ENCODE measurements at regions not wholly inside any gene's neighbourhood (a gene's known extent, or its start where the extent isn't known, plus 50 kb on each side); places are given as distances from the start of the nearest gene placed in this dataset.

GRCh38 chr7:49424109-49424508 is 349.3 kb upstream of the VWC2 start:
- H3K4me3 ChIP-seq (ENCODE audit: low read depth, low read length): no peak overlapping the region
- TF ChIP-seq CTCF (IDR thresholded peaks at IDR 0.05; ENCODE audit: insufficient read depth, low read depth, low read length, missing control alignments): no peak
- DNase-seq (ENCODE audit: low read depth): no peak

GRCh38 chr7:49425277-49425818 is 348.1 kb upstream of the VWC2 start:
- no peak overlapping the region for H3K4me3 ChIP-seq (ENCODE audit: low read depth, low read length)
- TF ChIP-seq CTCF (IDR thresholded peaks at IDR 0.05; ENCODE audit: insufficient read depth, low read depth, low read length, missing control alignments): no peak
- no peak for DNase-seq (ENCODE audit: low read depth)

- H3K4me3 ChIP-seq (ENCODE audit: low read depth, low read length): no peak overlapping the region
- TF ChIP-seq CTCF (IDR thresholded peaks at IDR 0.05; ENCODE audit: insufficient read depth, low read depth, low read length, missing control alignments): no peak
- no peak for DNase-seq (ENCODE audit: low read depth)
These were observed 341.2 kb upstream of the VWC2 start for GRCh38 chr7:49432254-49432653.

- no peak overlapping the region for H3K4me3 ChIP-seq (ENCODE audit: low read depth, low read length)
- TF ChIP-seq CTCF (IDR thresholded peaks at IDR 0.05; ENCODE audit: insufficient read depth, low read depth, low read length, missing control alignments): no peak
- DNase-seq (ENCODE audit: low read depth): no peak
These were observed 339.6 kb upstream of the VWC2 start for GRCh38 chr7:49433794-49434193.

- no peak for DNase-seq (ENCODE audit: low read depth)
- no peak for TF ChIP-seq CTCF (IDR thresholded peaks at IDR 0.05; ENCODE audit: insufficient read depth, low read depth, low read length, missing control alignments)
- no peak overlapping the region for H3K4me3 ChIP-seq (ENCODE audit: low read depth, low read length)
These were observed 338.6 kb upstream of the VWC2 start for GRCh38 chr7:49434846-49435245.

GRCh38 chr7:49438281-49438680 is 335.2 kb upstream of the VWC2 start:
- DNase-seq (ENCODE audit: low read depth): no peak

More at GRCh38 chr7:49438281-49438680, 335.2 kb upstream of the VWC2 start:
- H3K4me3 ChIP-seq (ENCODE audit: low read depth, low read length): no peak overlapping the region
- TF ChIP-seq CTCF (IDR thresholded peaks at IDR 0.05; ENCODE audit: insufficient read depth, low read depth, low read length, missing control alignments): no peak

Data from GM12865 (cell line).